GM08714 (cell line): ENCODE measurements at regions not wholly inside any gene's neighbourhood (a gene's known extent, or its start where the extent isn't known, plus 50 kb on each side); places are given as distances from the start of the nearest gene placed in this dataset.

ENCODE experiments used
- H3K4me3 ChIP-seq: fragments of 200-500 bp; sonication (Bioruptor generic); 2 replicates; pipeline ENCODE4 v1.5.1; 2014; ENCODE audit warnings: mild to moderate bottlenecking, low read length, inconsistent platforms
- ZNF274 ChIP-seq: IDR thresholded peaks from 2 replicates; pipeline ENCODE4 v1.6.1; 2012; ENCODE audit warnings: mild to moderate bottlenecking, low read depth, low read length

GRCh38 chr13:40059540-40060232 lies 404.2 kb downstream of the COG6 start:
- TF ChIP-seq ZNF274 = no peak
- H3K4me3 ChIP-seq = no peak overlapping the region

- TF ChIP-seq ZNF274 = no peak
- no peak overlapping the region for H3K4me3 ChIP-seq
Measured at GRCh38 chr13:40060296-40061007, 405.0 kb downstream of the COG6 start.

- no peak overlapping the region for H3K4me3 ChIP-seq
- no peak for TF ChIP-seq ZNF274
Measured at GRCh38 chr13:40061466-40062450, 406.3 kb downstream of the COG6 start.

GRCh38 chr13:40063278-40063698 lies 407.8 kb downstream of the COG6 start:
- no peak overlapping the region for H3K4me3 ChIP-seq
- TF ChIP-seq ZNF274 = no peak

- no peak for TF ChIP-seq ZNF274
- H3K4me3 ChIP-seq = no peak overlapping the region
Measured at GRCh38 chr13:40063703-40064102, 408.2 kb downstream of the COG6 start.

- no peak overlapping the region for H3K4me3 ChIP-seq
- TF ChIP-seq ZNF274 = no peak
Measured at GRCh38 chr13:40064154-40065097, 409.0 kb downstream of the COG6 start.

- no peak for TF ChIP-seq ZNF274
- no peak overlapping the region for H3K4me3 ChIP-seq
Measured at GRCh38 chr13:40069173-40070044, 413.9 kb downstream of the COG6 start.

- TF ChIP-seq ZNF274 = no peak
- no peak overlapping the region for H3K4me3 ChIP-seq
Measured at GRCh38 chr13:40070357-40070756, 414.9 kb downstream of the COG6 start.

- no peak for TF ChIP-seq ZNF274
- no peak overlapping the region for H3K4me3 ChIP-seq
Measured at GRCh38 chr13:40072663-40073120, 417.2 kb downstream of the COG6 start.

- no peak for TF ChIP-seq ZNF274
- no peak overlapping the region for H3K4me3 ChIP-seq
Measured at GRCh38 chr13:40074338-40074737, 418.9 kb downstream of the COG6 start.

GRCh38 chr13:40075281-40075680 lies 419.8 kb downstream of the COG6 start:
- no peak overlapping the region for H3K4me3 ChIP-seq
- no peak for TF ChIP-seq ZNF274

GRCh38 chr13:40076765-40077362 lies 421.4 kb downstream of the COG6 start:
- no peak for TF ChIP-seq ZNF274
- H3K4me3 ChIP-seq = no peak overlapping the region
